ENCODE measurements at regions not wholly inside any gene's neighbourhood (a gene's known extent, or its start where the extent isn't known, plus 50 kb on each side); places are given as distances from the start of the nearest gene placed in this dataset.
"Not testable (repeated sequence)": the region's sequence is repeated elsewhere in the genome, so short reads cannot be mapped to it uniquely, and the experiment has no call there.

DNA sequence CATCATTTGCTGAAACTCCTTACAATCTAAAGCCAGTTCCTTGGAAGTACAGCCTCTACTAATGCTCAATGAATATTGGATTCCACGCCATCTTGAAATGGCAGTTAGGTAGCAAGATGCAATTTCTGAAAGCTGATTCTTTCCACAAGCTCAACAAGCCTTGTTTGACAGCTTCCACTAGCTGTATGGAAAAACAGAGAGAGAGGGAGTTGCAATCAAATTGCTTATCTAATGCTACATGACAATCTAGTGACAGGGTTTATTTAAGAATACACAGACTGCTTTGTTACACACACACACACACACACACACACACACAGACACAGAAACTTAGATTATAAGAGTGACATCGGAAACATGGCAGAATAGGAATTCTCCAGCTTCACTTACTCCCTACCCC, 288.4 kb upstream of the DEPDC1 start:
- no peak for DNase-seq

DNA sequence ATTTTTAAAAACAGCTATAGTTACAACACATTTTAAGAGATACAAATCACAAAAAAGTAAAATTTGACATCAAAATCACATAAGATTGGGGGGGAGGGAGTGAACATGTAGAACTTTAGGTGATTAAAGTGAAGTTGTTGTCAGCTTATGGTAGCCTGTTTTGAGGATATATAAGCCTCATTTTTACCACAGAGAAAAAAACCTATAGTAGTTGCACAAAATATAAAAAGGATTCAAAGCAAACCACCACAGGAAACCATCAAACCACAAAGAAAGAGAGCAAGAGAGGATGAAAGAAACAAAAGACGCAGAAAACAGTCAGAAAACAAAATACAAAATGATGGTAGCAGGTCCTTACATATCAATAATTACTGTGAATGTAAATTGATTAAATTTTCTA, 291.9 kb upstream of the DEPDC1 start:
- no peak for DNase-seq

DNA sequence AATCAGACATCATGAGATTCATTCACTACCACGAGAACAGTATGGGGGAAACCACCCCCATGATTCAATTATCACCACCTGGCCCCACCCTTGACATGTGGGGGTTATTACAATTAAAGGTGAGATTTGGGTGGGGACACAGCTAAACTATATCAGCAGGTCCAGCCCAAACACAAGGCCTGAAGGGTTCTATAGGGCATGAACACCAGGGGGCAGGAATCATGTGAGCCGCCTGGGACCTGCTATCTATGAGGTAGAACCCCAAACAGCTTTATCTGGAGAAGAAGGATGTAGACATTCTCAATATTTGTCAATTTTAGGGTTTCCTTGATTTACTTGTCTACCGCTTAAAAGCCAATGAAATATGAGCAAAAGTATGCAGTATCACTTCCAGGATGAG, 294.9 kb upstream of the DEPDC1 start:
- no peak for DNase-seq

DNA sequence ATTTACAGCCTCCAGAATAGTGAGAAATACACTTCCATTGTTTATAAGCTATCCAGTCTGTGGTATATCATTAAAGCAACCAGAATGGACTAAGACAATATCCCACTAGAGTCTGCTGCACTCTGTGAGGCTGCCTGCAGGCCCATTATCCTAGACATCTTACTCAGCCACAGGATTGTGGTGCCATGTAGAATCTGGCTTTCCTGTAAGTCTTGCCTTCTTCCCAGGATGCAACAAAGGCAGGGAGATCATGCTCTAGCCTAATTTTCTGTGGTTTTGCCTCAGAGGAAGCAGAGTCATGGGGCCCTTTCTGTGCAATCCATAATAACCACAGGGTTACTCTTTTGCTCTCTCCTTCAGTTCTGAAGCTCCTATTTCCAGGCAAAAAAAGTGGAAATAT, 299.1 kb upstream of the DEPDC1 start:
- no peak for DNase-seq

DNA sequence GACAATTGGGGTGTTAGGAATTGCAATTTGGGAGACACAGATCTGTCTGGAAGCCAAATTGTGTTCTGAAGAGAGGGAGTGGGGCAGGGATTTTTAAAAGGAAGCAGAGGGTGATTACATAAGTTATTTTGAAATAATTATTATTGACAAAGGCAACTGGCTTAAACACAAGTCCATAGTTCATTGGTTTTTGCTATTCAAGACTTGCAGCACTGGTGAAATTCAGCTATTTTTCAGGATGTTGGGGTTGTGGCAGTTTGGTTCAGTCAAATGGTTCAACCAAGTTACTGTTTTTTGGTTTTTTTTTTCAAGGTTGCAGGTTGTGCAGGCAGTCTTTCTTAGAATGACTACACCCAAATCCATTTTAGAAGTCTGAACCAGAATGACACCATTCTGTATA, 300.0 kb upstream of the DEPDC1 start:
- DNase-seq = no peak

DNA sequence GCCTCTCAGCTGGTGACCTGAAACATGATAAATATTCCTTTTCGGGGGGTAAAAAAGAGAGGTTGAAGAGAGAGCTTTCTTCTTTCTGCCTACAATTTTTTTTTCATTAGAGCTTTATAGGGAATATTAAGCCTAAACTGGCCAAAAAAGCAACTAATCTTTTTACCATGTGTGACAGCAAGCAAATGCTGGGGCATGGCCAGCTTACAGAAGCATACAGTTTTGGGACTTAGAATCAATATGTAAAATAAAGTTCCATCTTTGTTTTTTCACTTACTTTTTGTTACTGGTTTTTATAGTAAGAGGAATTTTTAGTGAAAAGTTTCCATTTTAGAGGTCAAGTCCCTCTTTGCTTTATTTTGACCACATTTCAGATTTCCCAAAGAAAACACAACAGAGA, 301.2 kb upstream of the DEPDC1 start:
- no peak for DNase-seq

DNA sequence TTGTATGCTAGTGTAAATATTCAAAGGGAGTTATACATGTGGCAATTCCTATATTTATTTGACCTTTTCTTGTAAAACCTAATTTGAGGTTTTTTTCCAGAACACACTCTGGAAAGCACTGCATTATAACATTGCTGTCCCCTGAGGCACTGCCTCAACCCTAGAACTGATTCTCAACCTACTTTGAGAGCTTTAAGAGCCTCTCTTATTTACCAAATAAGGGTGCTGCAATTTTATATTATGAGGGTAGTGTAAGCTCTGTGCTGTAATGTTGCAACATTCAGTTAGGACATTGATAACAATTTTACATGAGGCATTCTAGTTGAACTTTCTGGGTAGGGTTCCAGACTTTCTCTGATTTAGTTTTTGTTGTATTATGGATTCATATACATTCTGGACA, 302.2 kb upstream of the DEPDC1 start:
- no peak for DNase-seq

DNA sequence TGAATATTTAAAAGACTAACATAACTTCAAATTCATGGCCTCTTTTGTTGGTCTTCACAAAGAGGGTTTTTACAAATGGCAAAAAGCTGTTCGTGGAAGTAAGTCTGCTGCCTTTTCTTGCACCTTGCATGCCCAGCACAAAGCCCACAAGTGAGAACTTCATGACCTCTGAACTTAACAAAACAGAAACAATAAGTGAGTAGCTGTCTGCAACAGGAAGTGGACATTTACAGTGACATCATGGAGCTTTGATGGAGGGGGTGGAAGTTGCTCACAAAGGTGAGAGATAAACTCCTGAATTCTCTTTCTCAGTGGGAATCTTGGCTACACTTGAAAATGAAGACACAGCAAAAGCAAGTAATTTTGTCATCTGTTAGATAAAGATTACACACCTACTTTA, 303.3 kb upstream of the DEPDC1 start:
- DNase-seq = no peak

DNA sequence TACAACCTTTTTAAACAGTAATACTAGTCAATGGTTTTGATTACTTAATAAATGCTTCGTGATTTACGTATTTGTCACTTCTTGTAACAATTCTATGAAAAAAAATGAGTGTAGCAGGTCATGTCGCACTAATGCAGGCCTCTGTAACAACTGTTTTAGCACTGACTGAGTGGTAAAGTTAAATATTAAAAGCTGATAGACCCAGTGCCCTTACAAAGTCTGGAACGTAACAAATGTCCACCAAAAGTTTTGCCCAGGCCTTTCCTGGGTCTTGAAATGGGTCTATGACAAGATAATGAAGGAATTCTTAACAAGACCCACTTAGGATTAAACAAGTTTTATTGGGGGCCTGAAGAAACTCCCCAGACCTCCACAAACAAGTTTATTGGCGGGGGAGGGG, 304.6 kb upstream of the DEPDC1 start:
- no peak for DNase-seq

DNA sequence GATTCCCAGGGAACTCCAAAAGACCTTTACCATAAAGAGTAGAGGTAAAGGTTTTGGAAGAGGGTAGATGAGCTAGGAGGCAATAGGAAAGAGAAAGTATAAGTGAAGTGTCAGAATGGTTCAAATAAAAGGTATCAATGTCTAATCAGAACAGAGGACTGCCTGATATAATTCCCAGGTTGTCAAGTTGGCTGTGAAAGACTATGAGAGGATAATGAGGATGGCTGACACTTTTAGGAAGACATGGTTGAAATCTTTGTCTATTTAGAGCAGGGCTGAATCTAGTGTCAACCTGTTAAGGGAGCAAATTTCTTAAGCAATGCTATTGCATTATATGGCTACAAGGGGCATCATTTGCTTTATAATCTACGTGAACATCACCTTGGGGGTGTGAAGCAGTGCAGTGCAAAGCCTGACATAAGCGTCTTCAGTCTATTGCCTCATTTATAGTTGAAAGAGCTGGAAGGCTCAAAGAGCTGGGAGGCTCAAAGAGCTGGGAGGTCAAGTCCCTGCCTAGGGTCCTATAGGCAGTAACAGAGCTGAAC, 308.3 kb upstream of the DEPDC1 start:
- no peak for DNase-seq

DNA sequence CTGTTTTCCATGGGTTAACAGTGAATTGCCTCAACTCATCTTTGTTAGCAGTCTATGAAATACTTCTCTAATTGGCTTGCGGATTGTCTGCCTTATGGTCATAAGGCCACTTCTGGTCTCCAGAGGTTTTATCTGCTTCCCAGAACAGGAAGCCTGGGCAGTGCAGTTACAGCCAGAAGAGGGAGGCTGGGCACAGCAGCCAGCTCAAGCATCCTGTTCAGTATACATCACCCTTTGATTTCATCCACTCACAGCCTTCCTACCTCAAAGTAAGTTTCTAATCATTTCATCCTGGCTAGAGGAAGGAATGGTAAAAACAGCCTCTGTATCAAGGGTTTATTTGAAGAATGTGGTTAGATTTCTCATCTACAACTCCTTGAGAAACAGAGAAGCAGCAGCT, 311.5 kb upstream of the DEPDC1 start:
- DNase-seq = no peak

DNA sequence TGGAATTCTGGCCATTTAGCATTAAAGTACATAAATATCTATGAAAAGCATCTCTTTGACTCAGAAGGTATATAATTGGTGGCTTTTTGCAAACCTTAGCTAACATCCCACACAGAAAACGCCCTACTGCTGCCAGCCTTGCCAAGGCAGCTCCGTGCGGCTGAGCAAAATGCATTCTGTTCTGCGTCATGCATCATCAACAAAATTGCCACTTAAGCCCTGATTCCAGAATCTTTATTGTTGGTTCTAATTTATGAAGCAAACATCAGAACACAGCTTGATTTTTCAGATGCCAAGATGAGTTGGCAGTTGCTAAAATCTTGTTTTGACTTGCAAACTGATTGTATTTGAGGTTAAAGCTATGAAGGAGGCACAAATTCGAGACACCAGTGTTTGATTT, 314.9 kb upstream of the DEPDC1 start:
- no peak for DNase-seq

DNA sequence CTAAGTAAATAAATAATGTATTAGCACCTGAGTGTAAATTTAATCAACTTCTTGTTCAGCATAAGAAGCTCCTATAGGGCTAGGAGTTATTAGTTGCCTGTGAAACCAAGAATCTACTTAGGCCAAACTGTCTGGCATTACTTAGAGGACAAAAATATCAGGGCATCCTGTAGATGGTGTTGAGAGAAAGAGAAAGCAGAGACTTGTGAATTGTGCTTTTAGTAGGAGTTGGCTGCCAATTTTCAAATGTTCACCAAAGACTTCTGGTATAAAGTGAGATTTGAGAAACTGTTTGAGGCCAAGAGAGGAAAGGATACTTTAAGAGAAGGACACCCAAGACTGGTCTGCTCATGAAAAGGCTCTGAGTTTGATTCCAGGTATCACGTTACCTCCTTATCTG, 315.5 kb upstream of the DEPDC1 start:
- no peak for DNase-seq

DNA sequence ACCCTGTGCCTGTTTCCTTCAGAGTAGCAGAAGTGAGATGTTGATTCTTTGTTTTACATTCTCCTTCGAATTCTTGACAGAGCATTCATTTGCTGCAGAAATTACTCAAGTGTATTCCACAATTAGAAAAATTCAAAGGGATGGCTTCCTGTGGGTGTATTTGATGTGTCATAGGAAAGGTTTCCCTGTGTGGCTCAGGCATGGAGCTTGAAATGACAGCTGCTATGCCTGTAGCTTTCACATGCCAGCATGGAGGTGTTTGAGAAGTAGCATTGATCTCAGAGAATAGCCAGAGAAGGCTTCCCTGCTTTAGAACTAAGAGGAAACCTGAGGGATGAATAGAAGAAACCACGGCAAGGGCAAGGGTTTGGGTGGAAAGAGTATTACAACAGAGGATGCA, 317.2 kb upstream of the DEPDC1 start:
- no peak for DNase-seq

DNA sequence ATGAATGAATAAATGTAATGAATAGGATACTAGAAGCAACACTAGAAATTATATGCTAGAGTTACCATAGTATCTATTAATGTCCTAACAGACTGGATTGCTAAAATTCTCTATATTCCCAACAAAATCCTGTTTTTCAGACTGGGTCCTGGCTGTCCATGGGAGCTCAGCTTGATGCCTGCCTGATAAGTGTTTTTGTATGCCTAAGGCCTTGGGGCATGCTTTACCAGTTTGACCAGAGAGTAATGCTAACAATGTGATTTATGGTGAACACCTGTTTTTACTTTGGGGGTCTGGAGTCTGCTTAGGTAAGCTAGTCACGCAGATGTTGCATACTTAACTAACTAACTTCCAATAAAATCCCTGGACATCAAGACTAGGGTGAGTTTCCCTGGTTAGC, 318.8 kb upstream of the DEPDC1 start:
- DNase-seq = no peak

DNA sequence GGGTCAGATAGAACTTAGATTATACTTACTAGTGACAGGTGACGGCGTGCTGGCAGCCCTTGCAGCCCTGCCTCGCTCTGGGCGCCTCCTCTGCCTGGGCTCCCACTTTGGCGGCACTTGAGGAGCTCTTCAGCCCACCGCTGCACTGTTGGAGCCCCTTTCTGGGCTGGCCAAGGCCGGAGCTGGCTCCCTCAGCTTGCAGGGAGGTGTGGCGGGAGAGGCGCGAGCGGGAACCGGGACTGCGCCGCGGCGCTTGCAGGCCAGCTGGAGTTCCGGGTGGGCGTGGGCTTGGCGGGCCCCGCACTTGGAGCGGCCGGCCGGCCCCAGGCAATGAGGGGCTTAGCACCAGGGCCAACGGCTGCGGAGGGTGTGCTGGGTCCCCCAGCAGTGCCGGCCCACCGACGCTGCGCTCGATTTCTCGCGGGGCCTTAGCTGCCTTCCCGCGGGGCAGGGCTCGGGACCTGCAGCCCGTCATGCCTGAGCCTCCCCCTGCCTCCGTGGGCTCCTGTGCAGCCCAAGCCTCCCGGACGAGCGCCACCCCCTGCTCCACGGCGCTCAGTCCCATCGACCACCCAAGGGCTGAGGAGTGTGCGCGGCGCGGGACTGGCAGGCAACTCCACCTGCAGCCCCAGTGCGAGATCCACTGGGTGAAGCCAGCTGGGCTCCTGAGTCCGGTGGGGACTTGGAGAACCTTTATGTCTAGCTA, 320.8 kb upstream of the DEPDC1 start:
- not testable (repeated sequence) for DNase-seq

DNA sequence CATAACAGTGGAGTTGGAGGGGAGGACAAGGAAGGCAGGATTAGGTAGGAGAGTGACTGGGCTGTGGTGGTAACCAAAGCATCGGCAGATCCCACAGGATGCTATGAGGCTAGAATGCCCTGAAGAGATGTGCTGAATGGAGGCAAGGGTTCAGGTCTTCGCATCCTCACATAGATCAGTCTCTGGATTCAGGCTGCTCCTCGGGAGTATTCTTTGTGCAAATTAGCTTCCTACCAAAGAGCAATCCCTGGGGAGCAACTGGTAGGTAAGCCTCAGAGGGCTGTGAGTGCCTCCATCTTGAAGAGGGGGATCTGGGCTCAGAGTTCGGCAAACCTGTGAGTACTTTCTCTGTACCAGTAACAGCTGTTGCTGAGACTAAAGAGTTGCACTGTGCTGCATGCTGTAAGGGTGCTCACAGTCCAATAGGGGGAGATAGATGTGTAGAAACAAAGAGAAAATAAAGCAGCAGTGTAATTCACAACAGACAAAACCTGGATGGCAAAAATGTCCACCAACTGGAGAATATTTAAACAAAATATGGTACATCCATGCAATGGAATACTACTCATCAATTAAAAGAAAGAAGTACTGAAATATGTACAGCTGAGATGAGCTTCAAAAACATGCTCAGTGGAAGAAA, 322.4 kb upstream of the DEPDC1 start:
- peak; percentile 57 for DNase-seq

DNA sequence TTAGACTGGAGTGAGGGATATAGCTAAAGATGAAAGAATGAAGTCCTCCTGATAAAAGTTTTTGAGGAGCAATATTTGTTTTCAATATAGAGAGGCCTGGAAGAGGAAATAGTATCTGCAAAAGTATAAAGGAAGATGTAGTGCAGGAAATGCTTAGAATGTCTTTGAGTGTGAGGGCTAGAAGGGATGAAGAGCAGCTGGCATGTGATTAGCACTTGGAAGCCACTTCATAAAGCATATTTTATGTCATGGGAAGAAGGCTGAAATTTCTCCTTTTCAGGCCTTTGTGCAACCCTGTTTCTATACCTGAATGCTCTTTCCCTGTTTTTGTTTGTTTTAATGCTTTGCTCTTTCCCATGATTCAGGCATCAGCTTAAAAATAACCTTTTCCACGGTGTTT, 323.3 kb upstream of the DEPDC1 start:
- peak; percentile 44 for DNase-seq

DNA sequence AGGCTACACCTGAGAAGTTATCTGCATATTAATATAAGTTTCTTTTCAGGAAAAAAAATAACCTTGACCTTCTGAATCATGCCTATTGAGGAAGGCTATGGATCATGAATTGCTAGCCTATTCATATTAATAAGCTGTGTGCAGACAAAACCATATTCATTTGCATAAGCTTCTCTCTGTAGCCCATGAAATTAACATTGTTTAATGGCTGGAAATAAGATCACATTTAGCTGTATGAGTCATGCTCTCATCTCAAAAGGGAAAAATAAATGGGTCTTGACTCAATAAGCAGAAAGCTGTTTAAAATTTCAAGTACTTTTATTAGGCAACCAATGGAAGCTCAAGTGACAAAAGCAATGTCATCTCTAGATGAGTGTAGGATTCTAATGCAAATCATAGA, 330.0 kb upstream of the DEPDC1 start:
- DNase-seq = no peak

DNA sequence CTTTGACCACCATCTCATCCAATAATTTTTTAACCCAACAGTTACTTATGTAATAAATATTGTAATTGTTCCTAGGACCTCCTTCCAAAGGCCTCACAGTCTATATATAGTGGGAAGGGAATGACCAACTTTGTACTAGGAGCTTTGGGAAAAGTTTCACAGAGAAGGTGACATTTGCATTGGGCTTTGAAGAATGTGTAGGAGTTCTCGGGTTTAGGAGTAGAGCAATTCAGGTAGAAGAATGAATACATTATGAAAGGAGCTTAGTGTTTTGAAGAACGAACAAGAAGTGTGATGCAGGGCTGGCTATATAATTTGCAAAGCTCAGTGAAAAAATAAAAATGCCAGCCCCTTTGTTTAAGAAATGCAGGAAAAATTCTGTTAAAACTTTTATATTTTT, 330.4 kb upstream of the DEPDC1 start:
- no peak for DNase-seq

DNA sequence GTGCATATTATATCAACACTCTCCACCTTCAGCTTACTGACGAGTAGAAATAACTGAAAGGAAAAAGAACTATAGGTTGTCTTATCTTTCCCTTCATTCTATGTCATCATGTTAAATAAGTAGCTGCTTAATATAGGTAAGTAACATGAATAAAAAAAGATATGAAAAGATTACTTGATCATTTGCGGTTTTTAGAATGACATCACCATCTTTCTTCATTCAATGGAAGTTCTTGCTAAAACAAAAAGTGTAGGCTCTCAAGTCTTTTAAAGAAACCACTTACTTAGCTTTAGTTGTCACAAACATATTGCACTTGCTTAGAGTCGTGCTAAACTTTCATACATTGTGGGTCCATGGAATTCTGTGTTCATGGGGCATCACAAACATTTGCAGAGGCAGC, 331.1 kb upstream of the DEPDC1 start:
- DNase-seq = no peak

DNA sequence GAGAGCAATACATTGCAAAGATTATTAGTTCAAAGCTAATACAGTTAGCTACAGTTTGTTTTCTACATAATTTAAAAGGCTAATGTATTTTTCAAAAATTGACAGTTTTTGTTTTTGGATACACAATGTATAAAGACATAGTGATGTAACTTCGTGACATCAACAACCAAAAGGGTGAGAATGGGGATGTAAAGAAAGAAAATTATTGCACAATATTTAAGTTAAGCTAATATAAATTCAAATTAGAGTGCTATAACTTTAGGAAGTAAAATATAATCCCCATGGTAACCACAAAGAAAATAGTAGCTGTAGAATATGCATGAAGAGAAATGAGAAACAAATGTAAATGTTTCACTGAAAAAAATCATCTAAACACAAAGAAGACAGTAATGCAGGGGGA, 334.4 kb upstream of the DEPDC1 start:
- DNase-seq = no peak

DNA sequence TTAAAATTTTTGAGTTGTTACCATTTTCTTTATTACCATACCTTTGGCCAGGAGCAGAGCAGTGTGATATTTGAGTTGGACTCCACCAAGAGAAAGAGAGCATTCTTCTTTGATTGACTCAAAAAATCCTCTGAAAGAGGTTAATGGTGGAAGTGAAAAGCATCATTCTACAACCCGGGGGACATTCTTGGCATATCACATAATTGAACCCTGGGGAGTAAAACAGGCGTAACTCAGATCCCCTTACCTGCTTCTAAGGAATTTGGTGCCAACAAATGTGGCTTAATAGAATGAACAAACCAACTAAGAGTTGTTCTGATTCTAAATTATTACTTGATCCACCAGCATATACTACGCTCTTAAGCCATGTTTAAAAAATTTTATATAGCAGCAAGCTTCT, 351.1 kb upstream of the DEPDC1 start:
- no peak for DNase-seq

DNA sequence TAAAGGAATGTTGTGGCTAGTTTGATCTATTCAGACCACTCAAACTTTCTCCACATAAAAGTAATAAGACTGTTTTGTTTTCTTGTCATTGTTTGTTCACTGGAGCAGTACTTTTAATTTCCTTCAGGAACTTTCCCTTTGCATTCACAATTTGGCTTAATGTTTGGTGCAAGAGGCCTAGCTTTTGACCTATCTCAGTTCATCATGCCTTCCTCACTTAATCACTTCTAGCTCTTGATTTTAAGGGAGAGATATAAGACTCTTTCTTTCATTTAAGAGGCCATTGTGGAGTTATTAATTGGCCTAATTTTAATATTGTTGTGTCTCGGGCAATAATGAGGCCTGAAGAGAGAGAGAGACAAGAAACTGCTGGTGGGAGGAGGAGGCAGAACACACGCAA, 371.7 kb upstream of the DEPDC1 start:
- no peak for DNase-seq

DNA sequence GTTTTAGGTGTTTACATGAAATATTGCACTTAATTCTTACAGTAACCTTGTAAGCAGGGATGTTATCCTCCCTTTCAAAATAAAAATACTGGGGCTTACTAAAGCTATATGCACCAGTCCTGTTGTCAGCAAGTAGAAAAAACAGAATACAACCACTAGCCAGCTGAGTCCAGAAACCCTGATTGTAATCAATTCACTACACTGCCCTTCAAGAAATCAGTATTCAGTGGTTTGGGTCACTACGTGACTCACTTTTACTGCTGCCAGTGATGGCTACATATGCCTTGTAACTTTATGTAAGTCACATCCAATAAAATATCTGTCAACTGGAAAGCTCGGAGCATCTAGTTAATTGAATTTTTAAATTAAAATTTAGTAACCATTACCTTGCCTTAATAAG, 376.3 kb upstream of the DEPDC1 start:
- DNase-seq = no peak
